Ovary (tissue), 7 donors: ENCODE measurements at regions not wholly inside any gene's neighbourhood (a gene's known extent, or its start where the extent isn't known, plus 50 kb on each side); places are given as distances from the start of the nearest gene placed in this dataset.

Experiments
- DNase-seq, 5 donors: peaks; one replicate each; pipeline ENCODE4 v3.0.0-alpha.2; 2019 to 2020
- H3K27ac ChIP-seq, 2 donors: fragments of 200-600 bp; one replicate each; pipeline versions ENCODE4 v1.5.1 to v1.8.0; 2019 to 2022
- H3K27me3 ChIP-seq: fragments of 200-600 bp; one replicate; pipeline ENCODE4 v1.8.0; 2022
- H3K36me3 ChIP-seq: fragments of 200-600 bp; sonication (generic); one replicate; pipeline ENCODE4 v1.5.1; 2019
- H3K4me1 ChIP-seq: one replicate; pipeline ENCODE4 v1.8.1; 2013; ENCODE audit warnings: mild to moderate bottlenecking, moderate library complexity; ENCODE audit not compliant: insufficient read depth
- H3K4me3 ChIP-seq: fragments of 200-600 bp; sonication (generic); one replicate; pipeline ENCODE4 v1.5.1; 2017
- H3K9me3 ChIP-seq, 2 donors: fragments of 200-600 bp in 1 of 2; sonication (generic) in 1 of 2; one replicate each; pipeline versions ENCODE4 v1.5.1 to v1.8.1; 2013 to 2019; ENCODE audit warnings: mild to moderate bottlenecking in 1 of 2, moderate library complexity in 1 of 2
- EP300 ChIP-seq: sonication (generic); formaldehyde crosslinking; IDR thresholded peaks from one replicate; pipeline ENCODE4 v1.6.1; 2017; ENCODE audit warnings: antibody characterized with exemption
- POLR2A ChIP-seq: fragments of 450-650 bp; IDR thresholded peaks from one replicate; pipeline ENCODE4 v1.6.1; 2017; ENCODE audit warnings: antibody characterized with exemption, mild to moderate bottlenecking, moderate library complexity
- WGBS, 3 donors: extraction: QIAGEN DNeasy Blood & Tissue Kit in 1 of 3; methylation state at CpG; one replicate each; pipeline versions ENCODE4 v1.1.5 to v1.1.7; 2013 to 2017; 5-methylcytosine and 5-hydroxymethylcytosine counted together
- intact Hi-C, 4 donors: fragments of 100-400 bp; cut with DNase I; formaldehyde crosslinking; loops; one replicate each; pipeline versions ENCODE4 v1.11.0 to v1.15.1; 2022 to 2023
- TF ChIP-seq, protein P1 (sequence below), 3 donors: fragments of 450-650 bp in 2 of 3; fragments of 200-600 bp in 1 of 3; IDR thresholded peaks; one replicate each; pipeline versions ENCODE4 v1.5.1 to v1.8.0; 2016 to 2022; ENCODE audit warnings: antibody characterized with exemption in 3 of 3, mild to moderate bottlenecking in 1 of 3
- donor health status: DM: no; HTN: no; CAD: no; lungs with moderate emphysema.
- donor health status: DM: no; HTN: no; CAD: no.
- donor health status: Bipolar disorder and iron deficiency.
- donor health status: DM: no; HTN: no; CAD: no.
- donor health status: DM: yes; HTN: yes; CAD: no.

DNA sequence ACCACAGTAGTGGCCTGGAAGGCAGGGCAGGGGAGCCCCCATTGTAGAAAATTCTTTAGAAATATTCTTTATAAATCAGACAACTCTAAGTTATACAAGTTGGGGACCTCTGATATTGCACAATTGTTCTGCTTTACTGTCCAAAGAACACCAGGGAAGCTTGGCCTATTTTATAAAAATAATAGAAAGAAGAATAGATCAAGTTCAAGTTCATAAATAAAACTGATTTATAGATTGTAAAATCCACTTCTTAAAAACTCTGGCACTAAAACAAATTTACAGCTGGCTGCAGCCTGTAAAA is 55.0 kb upstream of the GALNT2 start:
- no peak overlapping the region for H3K27ac ChIP-seq
- no peak for TF ChIP-seq POLR2A
- no peak for TF ChIP-seq EP300
- TF ChIP-seq, protein P1, sequence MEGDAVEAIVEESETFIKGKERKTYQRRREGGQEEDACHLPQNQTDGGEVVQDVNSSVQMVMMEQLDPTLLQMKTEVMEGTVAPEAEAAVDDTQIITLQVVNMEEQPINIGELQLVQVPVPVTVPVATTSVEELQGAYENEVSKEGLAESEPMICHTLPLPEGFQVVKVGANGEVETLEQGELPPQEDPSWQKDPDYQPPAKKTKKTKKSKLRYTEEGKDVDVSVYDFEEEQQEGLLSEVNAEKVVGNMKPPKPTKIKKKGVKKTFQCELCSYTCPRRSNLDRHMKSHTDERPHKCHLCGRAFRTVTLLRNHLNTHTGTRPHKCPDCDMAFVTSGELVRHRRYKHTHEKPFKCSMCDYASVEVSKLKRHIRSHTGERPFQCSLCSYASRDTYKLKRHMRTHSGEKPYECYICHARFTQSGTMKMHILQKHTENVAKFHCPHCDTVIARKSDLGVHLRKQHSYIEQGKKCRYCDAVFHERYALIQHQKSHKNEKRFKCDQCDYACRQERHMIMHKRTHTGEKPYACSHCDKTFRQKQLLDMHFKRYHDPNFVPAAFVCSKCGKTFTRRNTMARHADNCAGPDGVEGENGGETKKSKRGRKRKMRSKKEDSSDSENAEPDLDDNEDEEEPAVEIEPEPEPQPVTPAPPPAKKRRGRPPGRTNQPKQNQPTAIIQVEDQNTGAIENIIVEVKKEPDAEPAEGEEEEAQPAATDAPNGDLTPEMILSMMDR (IDR thresholded peaks at IDR 0.05), result no peak

DNA sequence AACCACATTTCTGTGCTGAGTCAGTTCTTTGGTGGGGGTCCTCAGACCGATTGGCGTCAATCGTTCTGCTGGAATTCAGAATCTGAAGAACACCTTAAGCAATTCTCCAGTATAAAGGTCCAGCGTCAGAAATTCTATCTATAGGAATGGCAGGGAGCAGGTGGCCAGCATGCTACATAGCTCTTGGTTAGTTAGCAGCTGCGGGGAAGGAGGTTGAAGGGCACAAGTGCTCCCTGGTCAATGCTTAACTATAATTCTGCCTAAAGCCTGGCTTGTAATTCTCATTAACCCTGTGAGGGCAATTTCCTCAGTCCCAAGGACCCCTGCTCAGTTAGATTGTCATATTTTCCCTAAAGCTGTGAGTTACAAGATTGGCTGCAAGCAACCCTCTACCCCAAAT is 54.3 kb upstream of the GALNT2 start:
- intact Hi-C loops, result no loop called here
- Histone ChIP-seq H3K4me3 (no peak overlapping the region), H3K9me3 (no peaks in the 10 kb centered on the region), H3K36me3 (no peaks in the 10 kb centered on the region), H3K4me1 (no peaks in the 10 kb centered on the region), H3K27me3 (no peaks in the 10 kb centered on the region), H3K27ac (no peak overlapping the region)
- no peak for DNase-seq
- TF ChIP-seq, protein P1 (IDR thresholded peaks at IDR 0.05), result no peak
- TF ChIP-seq EP300 (no peak), POLR2A (no peak)
- 81 to 85% (median 84%) methylated on average over 5 of the region's 5 CpGs for WGBS, 3 donors

More for the DNA sequence above, 55.0 kb upstream of the GALNT2 start:
- DNase-seq, result no peak
- H3K4me3 ChIP-seq, result no peak overlapping the region
- no peaks in the 10 kb centered on the region for H3K27me3 ChIP-seq
- no peaks in the 10 kb centered on the region for H3K36me3 ChIP-seq
- H3K9me3 ChIP-seq, result no peaks in the 10 kb centered on the region
- intact Hi-C loops, result no loop called here
- no peaks in the 10 kb centered on the region for H3K4me1 ChIP-seq

DNA sequence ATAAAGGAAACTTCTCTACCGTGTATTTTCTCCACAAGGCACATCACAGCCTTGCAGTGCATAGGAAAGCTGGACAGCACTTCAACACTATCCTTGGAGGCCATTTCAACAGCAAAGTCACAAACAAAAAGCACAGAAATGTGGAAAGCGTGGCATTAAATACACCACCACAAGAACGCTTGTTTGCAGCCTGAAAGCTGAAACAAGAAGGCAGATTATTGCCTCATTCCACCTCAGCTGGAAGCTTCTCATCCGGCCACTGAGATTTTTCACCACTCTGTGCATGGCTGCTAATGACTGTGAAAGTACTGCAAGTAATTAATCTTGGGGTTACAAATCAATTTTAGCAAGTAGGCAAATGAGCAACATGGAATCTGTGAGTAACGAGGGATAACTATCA is 50.9 kb upstream of the GALNT2 start:
- Histone ChIP-seq H3K27ac (no peak overlapping the region), H3K4me3 (no peak overlapping the region), H3K4me1 (no peaks in the 10 kb centered on the region), H3K9me3 (no peaks in the 10 kb centered on the region), H3K27me3 (no peaks in the 10 kb centered on the region), H3K36me3 (no peaks in the 10 kb centered on the region)
- no peak for DNase-seq
- 76 to 90% (median 89%) methylated on average over 5 of the region's 5 CpGs for WGBS, 3 donors
- TF ChIP-seq, protein P1 (IDR thresholded peaks at IDR 0.05), result no peak
- no peak for TF ChIP-seq POLR2A
- no peak for TF ChIP-seq EP300
- intact Hi-C loops, result no loop called here
